GM12875 (cell line): ENCODE measurements at regions not wholly inside any gene's neighbourhood (a gene's known extent, or its start where the extent isn't known, plus 50 kb on each side); places are given as distances from the start of the nearest gene placed in this dataset.

Experiments used
- H3K4me3 ChIP-seq: one replicate; pipeline ENCODE4 v1.5.1; 2011; ENCODE audit warnings: low read depth, low read length, control low read depth
- CTCF ChIP-seq: IDR thresholded peaks from 2 replicates; pipeline ENCODE4 v1.5.1; 2011; ENCODE audit warnings: low read depth, mild to moderate bottlenecking, control low read depth, inconsistent platforms, low read length, moderate library complexity, borderline replicate concordance; ENCODE audit not compliant: insufficient read depth

GRCh38 chr3:177547711-177548350 lies 350.5 kb upstream of the TBL1XR1 start:
- H3K4me3 ChIP-seq, result no peak overlapping the region
- TF ChIP-seq CTCF, result no peak

- no peak for TF ChIP-seq CTCF
- H3K4me3 ChIP-seq, result no peak overlapping the region
These were observed 353.4 kb upstream of the TBL1XR1 start for GRCh38 chr3:177550667-177551066.

GRCh38 chr3:177551431-177551836 lies 354.2 kb upstream of the TBL1XR1 start:
- H3K4me3 ChIP-seq, result no peak overlapping the region
- no peak for TF ChIP-seq CTCF

GRCh38 chr3:177552051-177552450 lies 354.8 kb upstream of the TBL1XR1 start:
- no peak for TF ChIP-seq CTCF
- no peak overlapping the region for H3K4me3 ChIP-seq

GRCh38 chr3:177553012-177553411 lies 355.7 kb upstream of the TBL1XR1 start:
- TF ChIP-seq CTCF, result no peak
- H3K4me3 ChIP-seq, result no peak overlapping the region

GRCh38 chr3:177553579-177553978 lies 356.3 kb upstream of the TBL1XR1 start:
- TF ChIP-seq CTCF, result no peak

GRCh38 chr3:177554895-177555759 lies 357.8 kb upstream of the TBL1XR1 start:
- TF ChIP-seq CTCF, result no peak
- no peak overlapping the region for H3K4me3 ChIP-seq

More at GRCh38 chr3:177553579-177553978, 356.3 kb upstream of the TBL1XR1 start:
- no peak overlapping the region for H3K4me3 ChIP-seq
